Thyroid gland (tissue), 4 donors: ENCODE measurements at regions not wholly inside any gene's neighbourhood (a gene's known extent, or its start where the extent isn't known, plus 50 kb on each side); places are given as distances from the start of the nearest gene placed in this dataset.

Source experiments
- POLR2A ChIP-seq, 2 donors: fragments of 450-650 bp; IDR thresholded peaks; one replicate each; pipeline ENCODE4 v1.6.1; 2017; ENCODE audit warnings: antibody characterized with exemption in 2 of 2, mild to moderate bottlenecking in 2 of 2, moderate library complexity in 1 of 2
- TF ChIP-seq, protein P1 (sequence below), 6 experiments: fragments of 200-600 bp in 3 of 6; fragments of 450-650 bp in 3 of 6; sonication (generic) in 3 of 6; IDR thresholded peaks; one replicate each; pipeline ENCODE4 v1.5.1; 2016 to 2019; ENCODE audit warnings: antibody characterized with exemption in 6 of 6, mild to moderate bottlenecking in 2 of 6, inconsistent platforms in 1 of 6, moderate library complexity in 1 of 6

GRCh38 chr7:1359681-1360485 lies 99.4 kb downstream of the MICALL2 start:
- TF ChIP-seq, protein P1, sequence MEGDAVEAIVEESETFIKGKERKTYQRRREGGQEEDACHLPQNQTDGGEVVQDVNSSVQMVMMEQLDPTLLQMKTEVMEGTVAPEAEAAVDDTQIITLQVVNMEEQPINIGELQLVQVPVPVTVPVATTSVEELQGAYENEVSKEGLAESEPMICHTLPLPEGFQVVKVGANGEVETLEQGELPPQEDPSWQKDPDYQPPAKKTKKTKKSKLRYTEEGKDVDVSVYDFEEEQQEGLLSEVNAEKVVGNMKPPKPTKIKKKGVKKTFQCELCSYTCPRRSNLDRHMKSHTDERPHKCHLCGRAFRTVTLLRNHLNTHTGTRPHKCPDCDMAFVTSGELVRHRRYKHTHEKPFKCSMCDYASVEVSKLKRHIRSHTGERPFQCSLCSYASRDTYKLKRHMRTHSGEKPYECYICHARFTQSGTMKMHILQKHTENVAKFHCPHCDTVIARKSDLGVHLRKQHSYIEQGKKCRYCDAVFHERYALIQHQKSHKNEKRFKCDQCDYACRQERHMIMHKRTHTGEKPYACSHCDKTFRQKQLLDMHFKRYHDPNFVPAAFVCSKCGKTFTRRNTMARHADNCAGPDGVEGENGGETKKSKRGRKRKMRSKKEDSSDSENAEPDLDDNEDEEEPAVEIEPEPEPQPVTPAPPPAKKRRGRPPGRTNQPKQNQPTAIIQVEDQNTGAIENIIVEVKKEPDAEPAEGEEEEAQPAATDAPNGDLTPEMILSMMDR (IDR thresholded peaks at IDR 0.05): no peak
- TF ChIP-seq POLR2A (IDR thresholded peaks at IDR 0.05): no peak
